ENCODE measurements at regions not wholly inside any gene's neighbourhood (a gene's known extent, or its start where the extent isn't known, plus 50 kb on each side); places are given as distances from the start of the nearest gene placed in this dataset.
A peak's percentile ranks its signal among the peaks of the same experiment; 100 is the strongest.

GRCh38 chr6:25052181-25052580 lies 116.4 kb upstream of the RIPOR2 start:
- SMC1A ChIA-PET (ENCODE audit: uncharacterized antibody, unreplicated experiment): interaction anchor here (1.3 to 14.9 kb wide), 9 partner anchors 11 to 192 kb away, joined by 3 to 304 read pairs (median 12); partner anchors contain the start of gene RIPOR2
- H3K36me3 ChIP-seq (ENCODE audit: control insufficient read depth in 2 of 2, insufficient read depth in 2 of 2, low read length in 1 of 2): no peaks in the 10 kb centered on the region
- H3K4me2 ChIP-seq (ENCODE audit: control insufficient read depth, insufficient read depth): no peak overlapping the region
- no peak overlapping the region for H3K27ac ChIP-seq (ENCODE audit: control insufficient read depth, insufficient read depth)
- H2AFZ ChIP-seq (ENCODE audit: control insufficient read depth, low read depth, low read length): peak overlapping the region; percentile 28; the same call in 1 of the 2 replicates
- no peaks in the 10 kb centered on the region for H3K79me2 ChIP-seq (ENCODE audit: control insufficient read depth, insufficient read depth, low read length)
- ATAC-seq (no peak), DNase-seq (ENCODE audit: low read depth, low spot score) (no peak), FAIRE-seq (no peak)
- in situ Hi-C loops (cut with MboI) (no loop called here), intact Hi-C loops (cut with micrococcal nuclease; ENCODE audit: unreplicated experiment) (no loop called here)
- no peak overlapping the region for H3K9ac ChIP-seq (ENCODE audit: control insufficient read depth, insufficient read depth, low read length)
- peaks cover 26% of the 10 kb centered on the region for H3K4me1 ChIP-seq (ENCODE audit: control insufficient read depth, insufficient read depth, low read length)
- no peaks in the 10 kb centered on the region for H3K27me3 ChIP-seq (replicated peaks in 1 of 2; ENCODE audit: control insufficient read depth in 2 of 2, insufficient read depth in 2 of 2, low read length in 1 of 2)
- POLR2A ChIA-PET: interaction anchor here (2.0 to 5.9 kb wide), 6 partner anchors 9 to 274 kb away, joined by 7 to 87 read pairs (median 20); no protein-coding TSS in a partner anchor
- BruUV-seq (replicated peaks): no TSS peak
- TF ChIP-seq POLR2AphosphoS5 (IDR thresholded peaks at IDR 0.05; ENCODE audit: low read length) (no peak), MAX (IDR thresholded peaks at IDR 0.05; ENCODE audit: low read depth, low read length) (no peak), IRF4 (IDR thresholded peaks at IDR 0.05; ENCODE audit: low read depth, low read length) (no peak), NR2F1 (conservative IDR thresholded peaks at IDR 0.05) (no peak), NFYA (IDR thresholded peaks at IDR 0.05; ENCODE audit: borderline replicate concordance, low read depth, low read length) (no peak), CHD1 (IDR thresholded peaks at IDR 0.05; ENCODE audit: low read depth, low read length) (no peak), RAD21 (IDR thresholded peaks at IDR 0.05; ENCODE audit: insufficient read depth, low read depth, low read length) (no peak)
- 6% methylated on average over 1 of the region's 1 CpG for WGBS (ENCODE audit: insufficient coverage, insufficient replicate concordance, low lambda C conversion rate, missing lambda C conversion rate)
- no peaks in the 10 kb centered on the region for H4K20me1 ChIP-seq (ENCODE audit: control insufficient read depth, insufficient read depth)
- no peak overlapping the region for H3K4me3 ChIP-seq
- CTCF ChIA-PET: interaction anchor here (0.6 to 7.8 kb wide), 7 partner anchors 9 to 196 kb away, joined by 3 to 91 read pairs (median 19); no protein-coding TSS in a partner anchor
- no peaks in the 10 kb centered on the region; the same call in 2 of the 3 replicates for H3K9me3 ChIP-seq (replicated peaks; ENCODE audit: control insufficient read depth, insufficient read depth, low read length)
- RAD21 ChIA-PET (ENCODE audit: unreplicated experiment): interaction anchor here (1.2 to 4.8 kb wide), 8 partner anchors 9 to 115 kb away, joined by 3 to 63 read pairs (median 19); no protein-coding TSS in a partner anchor

Measured in GM12878 (cell line).